ENCODE measurements at regions not wholly inside any gene's neighbourhood (a gene's known extent, or its start where the extent isn't known, plus 50 kb on each side); places are given as distances from the start of the nearest gene placed in this dataset.
"Not testable (repeated sequence)": the region's sequence is repeated elsewhere in the genome, so short reads cannot be mapped to it uniquely, and the experiment has no call there.

DNA sequence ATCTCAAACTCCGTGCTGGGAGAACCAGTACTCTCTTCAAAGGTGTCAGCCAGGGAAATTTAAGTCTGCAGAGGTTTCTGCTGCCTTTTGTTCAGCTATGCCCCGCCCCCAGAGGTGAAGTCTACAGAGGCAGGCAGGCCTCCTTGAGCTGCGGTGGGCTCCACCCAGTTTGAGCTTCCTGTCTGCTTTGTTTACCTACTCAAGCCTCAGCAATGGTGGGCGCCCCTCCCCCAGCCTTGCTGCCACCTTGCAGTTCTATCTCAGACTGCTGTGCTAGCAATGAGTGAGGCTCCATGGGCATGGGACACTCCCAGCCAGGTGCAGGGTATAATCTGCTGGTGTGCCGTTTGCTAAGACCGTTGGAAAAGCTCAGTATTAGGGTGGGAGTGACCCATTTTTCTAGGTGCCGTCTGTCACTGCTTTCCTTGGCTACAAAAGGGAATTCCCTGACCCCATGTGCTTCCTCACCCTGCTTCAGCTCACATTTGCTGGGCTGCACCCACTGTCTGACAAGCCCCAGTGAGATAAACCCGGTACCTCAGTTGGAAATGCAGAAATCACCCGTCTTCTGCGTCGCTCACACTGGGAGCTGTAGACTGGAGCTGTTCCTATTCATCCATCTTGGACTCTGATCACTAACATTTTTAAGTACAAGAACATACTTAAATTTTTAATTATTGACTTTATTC is 389.2 kb upstream of the UBE2E3 start:
- dilution Hi-C loops (cut with HindIII; ENCODE audit: low sequenced_read_pairs, unreplicated experiment); H3K9ac ChIP-seq (ENCODE audit: low read depth, low read length); H3K9me3 ChIP-seq (ENCODE audit: control insufficient read depth, insufficient read depth, low read length); H2AK9ac ChIP-seq (replicated peaks; ENCODE audit: low read depth, low read length, poor library complexity); H3K27ac ChIP-seq (ENCODE audit: insufficient read depth, low read length); H3K4me2 ChIP-seq (ENCODE audit: low read depth, low read length); H3K4me1 ChIP-seq (ENCODE audit: control insufficient read depth, insufficient read depth, low read length); H3K18ac ChIP-seq (ENCODE audit: low read depth, low read length); intact Hi-C loops (cut with micrococcal nuclease); H3K9me1 ChIP-seq (ENCODE audit: insufficient read depth, low read length); H2BK20ac ChIP-seq (ENCODE audit: low read depth, low read length); ATAC-seq (ENCODE audit: low read depth); H3K56ac ChIP-seq (ENCODE audit: extremely low read depth, insufficient read depth, low read length); H3K79me1 ChIP-seq (ENCODE audit: low read depth in 1 of 2, low read length in 2 of 2); H3K4me3 ChIP-seq (ENCODE audit: insufficient read depth, low read depth, low read length); H2BK5ac ChIP-seq (ENCODE audit: low read depth, low read length, poor library complexity, severe bottlenecking); H4K5ac ChIP-seq (ENCODE audit: low read depth, low read length); H3K14ac ChIP-seq (replicated peaks; ENCODE audit: low read depth, low read length); H2AFZ ChIP-seq (replicated peaks; ENCODE audit: low read length, poor library complexity); H4K8ac ChIP-seq (ENCODE audit: low read depth in 2 of 2, low read length in 2 of 2); CTCF ChIA-PET; POLR2A ChIA-PET (ENCODE audit: unreplicated experiment); H3K4ac ChIP-seq (ENCODE audit: low read depth, low read length); H4K20me1 ChIP-seq (ENCODE audit: insufficient read depth, low read length); H4K91ac ChIP-seq (ENCODE audit: insufficient read depth, low read depth, low read length); H2AK5ac ChIP-seq (ENCODE audit: low read depth, low read length); H3K36me3 ChIP-seq (ENCODE audit: control insufficient read depth, insufficient read depth, low read length); DNase-seq; H2BK15ac ChIP-seq (ENCODE audit: low read depth, low read length); BruUV-seq (replicated peaks); H3K27me3 ChIP-seq (ENCODE audit: control insufficient read depth, insufficient read depth, low read length); in situ Hi-C loops (cut with MboI; ENCODE audit: low sequenced_read_pairs); H2BK120ac ChIP-seq (ENCODE audit: low read depth, low read length); H3K23ac ChIP-seq (ENCODE audit: low read depth, low read length): not testable (repeated sequence)
- WGBS, 2 experiments (ENCODE audit: extremely low coverage in 2 of 2, insufficient read length in 1 of 2) = no CpG with 5 or more reads among the region's 11 CpGs
